Stimulated activated effector memory CD8-positive, alpha-beta T cell treated with anti-CD3 and anti-CD28 coated beads, Interleukin-12 subunit alpha, Interleukin-12 subunit beta, amount 100 ng/mL, for 72 hours (primary cell): ENCODE measurements at regions not wholly inside any gene's neighbourhood (a gene's known extent, or its start where the extent isn't known, plus 50 kb on each side); places are given as distances from the start of the nearest gene placed in this dataset.

ENCODE experiments used
- ATAC-seq: fragments of 150-1000 bp; cut with Tn5 transposase; 2 replicates; pipeline ENCODE4 v1.10.0; 2021
- DNase-seq, 2 donors: peaks; one replicate each; pipeline ENCODE4 v3.0.0; 2021 to 2022; ENCODE audit warnings: low spot score in 2 of 2
- H3K27ac Mint-ChIP-seq: one replicate; pipeline ENCODE4 v1.8.0; 2022; ENCODE audit warnings: mild to moderate bottlenecking, mixed read lengths
- H3K36me3 Mint-ChIP-seq: one replicate; pipeline ENCODE4 v1.8.0; 2022; ENCODE audit warnings: mild to moderate bottlenecking, mixed read lengths
- H3K4me1 Mint-ChIP-seq: one replicate; pipeline ENCODE4 v1.8.0; 2022; ENCODE audit warnings: mixed read lengths
- H3K4me3 Mint-ChIP-seq: one replicate; pipeline ENCODE4 v1.8.0; 2022; ENCODE audit warnings: mild to moderate bottlenecking, mixed read lengths
- H3K9me3 Mint-ChIP-seq: one replicate; pipeline ENCODE4 v1.8.0; 2022; ENCODE audit warnings: mixed read lengths

DNA sequence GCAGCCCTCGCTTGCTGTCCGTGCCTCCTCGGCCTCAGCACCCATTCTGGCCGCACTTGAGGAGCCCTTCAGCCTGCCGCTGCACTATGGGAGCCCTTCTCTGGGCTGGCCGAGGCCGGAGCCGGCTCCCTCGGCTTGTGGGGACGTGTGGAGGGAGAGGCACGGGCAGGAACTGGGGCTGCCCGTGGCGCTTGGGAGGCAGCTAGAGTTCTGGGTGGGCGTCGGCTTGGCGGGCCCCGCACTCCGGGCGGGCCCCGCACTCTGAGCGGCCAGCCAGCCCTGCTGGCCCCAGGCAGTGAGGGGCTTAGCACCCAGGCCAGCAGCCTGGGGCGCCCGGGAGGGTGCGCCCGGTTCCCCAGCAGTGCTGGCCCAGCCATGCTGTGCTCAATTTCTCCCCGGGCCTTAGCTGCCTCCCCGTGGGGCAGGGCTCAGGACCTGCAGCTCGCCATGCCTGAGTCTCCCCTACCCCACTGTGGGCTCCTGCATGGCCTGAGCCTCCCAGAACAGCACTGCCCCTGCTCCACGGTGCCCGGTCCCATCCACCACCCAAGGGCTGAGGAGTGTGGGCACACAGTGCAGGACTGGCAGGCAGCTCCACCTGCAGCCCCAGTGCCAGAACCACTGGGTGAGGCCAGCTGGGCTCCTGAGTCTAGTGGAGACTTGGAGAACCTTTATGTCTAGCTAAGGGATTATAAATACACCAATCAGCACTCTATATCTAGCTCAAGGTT lies 240.0 kb upstream of the PRR20A start:
- no peaks in the 10 kb centered on the region for H3K4me1 Mint-ChIP-seq
- H3K9me3 Mint-ChIP-seq: peaks cover 3% of the 10 kb centered on the region
- H3K36me3 Mint-ChIP-seq: no peaks in the 10 kb centered on the region
- DNase-seq (no peak), ATAC-seq (no peak)
- H3K27ac Mint-ChIP-seq: no peak overlapping the region
- H3K4me3 Mint-ChIP-seq: no peak overlapping the region

DNA sequence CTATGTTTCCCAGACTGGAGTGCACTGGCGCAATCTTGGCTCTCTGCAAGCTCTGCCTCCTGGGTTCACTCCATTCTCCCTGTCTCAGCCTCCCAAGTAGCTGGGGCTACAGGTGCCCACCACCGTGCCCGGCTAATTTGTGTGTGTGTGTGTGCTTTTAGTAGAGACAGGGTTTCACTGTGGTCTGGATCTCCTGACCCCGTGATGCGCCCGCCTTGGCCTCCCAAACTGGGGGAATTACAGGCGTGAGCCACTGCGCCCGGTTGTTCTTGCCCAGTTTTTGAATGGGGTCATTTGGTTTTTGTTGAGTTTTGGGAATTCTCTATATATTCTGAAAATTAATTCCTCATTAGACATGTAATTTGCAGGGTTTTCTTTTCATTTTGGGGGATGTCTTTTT lies 238.4 kb upstream of the PRR20A start:
- ATAC-seq (no peak), DNase-seq (no peak)
- Mint-ChIP-seq H3K4me3 (no peak overlapping the region), H3K27ac (no peak overlapping the region), H3K9me3 (no peaks in the 10 kb centered on the region), H3K4me1 (no peaks in the 10 kb centered on the region), H3K36me3 (no peaks in the 10 kb centered on the region)

DNA sequence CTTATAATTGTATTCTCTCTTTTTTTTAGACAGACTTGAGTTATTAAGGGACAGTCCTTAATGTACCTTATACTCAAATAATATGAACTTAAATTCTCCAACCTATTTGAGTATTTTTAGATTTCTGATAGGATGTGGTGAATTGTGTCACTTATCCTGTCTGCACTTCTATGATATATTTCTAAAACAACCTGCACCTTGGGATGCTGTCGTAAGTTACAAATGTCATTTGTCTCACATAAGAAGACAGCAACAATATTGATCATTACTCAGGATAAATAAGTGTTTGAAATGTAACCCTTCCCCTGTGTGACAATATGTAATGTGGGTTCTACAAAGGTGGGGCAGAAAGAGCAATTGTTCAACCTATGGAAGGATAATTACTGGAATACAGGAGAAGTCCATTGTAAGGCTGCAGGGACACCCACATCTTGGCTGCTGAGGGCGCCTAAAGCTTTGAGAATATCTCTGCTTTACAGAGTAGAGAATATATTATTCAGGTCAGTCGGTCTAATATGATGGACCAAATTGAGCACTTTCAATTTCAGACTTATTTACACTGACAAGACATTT lies 236.9 kb upstream of the PRR20A start:
- Mint-ChIP-seq H3K9me3 (peaks cover 5% of the 10 kb centered on the region), H3K4me1 (no peaks in the 10 kb centered on the region), H3K36me3 (no peaks in the 10 kb centered on the region), H3K27ac (no peak overlapping the region), H3K4me3 (no peak overlapping the region)
- no peak for ATAC-seq
- no peak for DNase-seq

DNA sequence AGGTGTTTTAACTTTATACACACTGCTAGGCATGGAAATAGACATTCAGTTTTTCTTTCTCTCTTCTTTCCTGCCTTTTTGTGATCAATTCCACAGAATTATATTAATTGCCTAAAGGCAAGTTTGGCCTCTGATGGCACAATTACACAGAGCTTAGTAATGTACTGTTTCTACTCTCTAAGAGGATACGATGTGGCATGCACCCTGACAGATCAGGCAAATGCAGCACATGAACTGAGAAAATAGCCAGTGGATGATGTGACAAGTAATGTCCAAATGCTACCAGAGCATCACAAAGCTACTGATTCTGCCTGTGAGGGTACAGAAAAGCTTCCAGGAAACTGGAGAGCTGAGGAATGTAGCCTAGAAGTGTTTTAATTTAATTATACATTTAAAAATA lies 233.8 kb upstream of the PRR20A start:
- peaks cover 5% of the 10 kb centered on the region for H3K9me3 Mint-ChIP-seq
- no peak overlapping the region for H3K4me3 Mint-ChIP-seq
- no peaks in the 10 kb centered on the region for H3K4me1 Mint-ChIP-seq
- ATAC-seq (no peak), DNase-seq (no peak)
- no peak overlapping the region for H3K27ac Mint-ChIP-seq
- H3K36me3 Mint-ChIP-seq: no peaks in the 10 kb centered on the region

DNA sequence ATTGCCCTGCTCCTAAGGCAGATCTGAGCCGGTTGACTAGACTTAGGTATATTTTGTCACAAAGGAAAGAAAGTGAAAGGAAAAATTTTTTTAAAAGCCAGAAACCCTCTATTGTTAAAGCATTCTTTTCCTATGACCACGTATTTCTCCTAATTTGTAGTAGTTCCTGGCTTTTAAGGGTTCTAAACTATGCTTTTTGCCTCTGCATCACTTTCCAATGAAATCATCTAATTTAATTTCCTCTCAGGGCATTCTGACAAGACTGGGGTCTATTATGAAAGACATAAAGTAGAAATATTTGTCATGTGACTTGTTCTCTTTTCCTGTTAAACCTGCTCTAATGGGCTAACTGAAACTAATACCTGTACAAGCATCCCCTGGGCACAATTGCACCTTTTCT lies 233.0 kb upstream of the PRR20A start:
- ATAC-seq: no peak
- DNase-seq: no peak
- no peaks in the 10 kb centered on the region for H3K36me3 Mint-ChIP-seq
- no peak overlapping the region for H3K27ac Mint-ChIP-seq
- no peaks in the 10 kb centered on the region for H3K4me1 Mint-ChIP-seq
- H3K9me3 Mint-ChIP-seq: peaks cover 5% of the 10 kb centered on the region
- H3K4me3 Mint-ChIP-seq: no peak overlapping the region

DNA sequence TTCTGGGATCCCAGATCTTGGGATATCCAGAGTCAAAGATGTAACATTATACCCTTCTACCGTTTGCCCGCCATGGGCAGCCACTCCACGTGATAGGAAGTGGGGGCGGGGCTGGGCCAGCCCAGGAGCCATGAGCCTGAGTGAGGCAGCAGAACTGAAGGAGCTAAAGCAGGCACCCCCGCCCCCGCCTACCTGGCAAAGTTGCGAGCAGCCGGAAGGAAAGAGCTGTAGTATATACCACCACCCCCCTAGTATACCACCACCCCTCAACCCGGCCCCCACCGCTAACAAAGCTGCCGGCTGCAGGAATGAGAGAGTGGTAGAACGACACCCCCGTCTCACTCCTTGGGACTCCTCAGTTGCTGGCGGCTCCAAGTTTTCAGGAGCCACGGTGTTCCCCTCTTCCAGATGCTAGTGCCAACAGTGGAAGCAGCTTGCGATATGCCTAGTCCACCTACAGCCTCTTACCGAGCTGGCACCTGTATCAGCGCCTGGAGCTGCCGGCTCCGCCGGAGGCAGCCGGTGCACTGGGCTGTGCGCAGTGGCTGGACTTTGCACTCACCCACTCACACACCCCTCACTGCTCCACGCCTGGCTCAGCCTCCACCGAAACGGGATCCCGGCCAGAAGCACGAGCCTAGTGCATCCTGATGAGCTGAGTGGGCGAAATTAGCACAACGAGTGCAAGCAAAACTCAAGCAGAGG lies 230.7 kb upstream of the PRR20A start:
- Mint-ChIP-seq H3K27ac (no peak overlapping the region), H3K9me3 (peaks cover 8% of the 10 kb centered on the region)
- ATAC-seq: no peak

DNA sequence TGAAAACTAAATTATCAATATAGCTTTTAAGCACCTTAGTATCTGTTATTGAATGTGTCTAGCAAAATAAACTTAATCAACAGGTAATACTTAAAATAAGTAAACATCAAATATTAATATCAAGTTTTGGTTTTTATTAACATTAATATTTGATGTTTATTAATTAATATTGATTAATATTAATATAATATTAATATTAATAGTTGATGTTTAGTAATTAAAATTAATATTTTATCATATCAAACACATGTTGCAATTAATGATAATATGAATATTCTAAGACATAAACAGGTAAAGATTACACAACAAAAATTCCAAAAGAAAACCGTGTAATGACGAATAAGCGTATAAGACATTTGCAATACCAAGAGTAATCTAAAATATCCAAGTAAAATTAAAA lies 222.8 kb upstream of the PRR20A start:
- H3K9me3 Mint-ChIP-seq: peaks cover 15% of the 10 kb centered on the region
- H3K27ac Mint-ChIP-seq: no peak overlapping the region

More for the DNA sequence above, 230.7 kb upstream of the PRR20A start:
- no peaks in the 10 kb centered on the region for H3K36me3 Mint-ChIP-seq
- no peak for DNase-seq
- no peak overlapping the region for H3K4me3 Mint-ChIP-seq
- H3K4me1 Mint-ChIP-seq: no peaks in the 10 kb centered on the region

DNA sequence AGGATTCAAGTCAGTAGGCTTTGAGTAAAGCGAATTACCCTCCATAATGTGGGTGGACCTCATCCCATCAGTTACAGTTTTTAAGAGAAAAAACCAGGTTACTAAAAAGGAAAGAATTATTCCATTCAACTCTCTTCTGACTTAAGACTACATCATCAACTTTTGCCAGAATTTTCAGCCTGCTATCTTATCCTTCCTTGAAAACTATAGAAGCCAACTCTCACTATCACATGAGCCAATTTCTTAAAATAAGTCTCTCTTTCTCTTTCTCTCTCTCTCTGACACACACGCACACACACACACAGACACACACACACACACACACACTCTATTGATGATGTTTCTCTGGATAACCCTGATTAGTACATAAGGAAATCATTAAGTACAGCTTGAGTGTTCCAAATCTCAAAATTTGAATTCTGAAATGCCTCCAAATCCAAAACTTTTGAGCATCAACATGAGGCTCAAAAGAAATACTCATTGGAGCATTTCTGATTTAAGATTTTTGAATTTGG lies 217.0 kb upstream of the PRR20A start:
- H3K4me1 Mint-ChIP-seq: no peaks in the 10 kb centered on the region
- H3K4me3 Mint-ChIP-seq: no peak overlapping the region
- no peak overlapping the region for H3K27ac Mint-ChIP-seq
- no peak for DNase-seq
- no peak for ATAC-seq
- no peaks in the 10 kb centered on the region for H3K36me3 Mint-ChIP-seq
- H3K9me3 Mint-ChIP-seq: peaks cover 15% of the 10 kb centered on the region

More for the DNA sequence above, 222.8 kb upstream of the PRR20A start:
- ATAC-seq: no peak
- no peak for DNase-seq
- Mint-ChIP-seq H3K4me1 (no peaks in the 10 kb centered on the region), H3K36me3 (no peaks in the 10 kb centered on the region), H3K4me3 (no peak overlapping the region)

DNA sequence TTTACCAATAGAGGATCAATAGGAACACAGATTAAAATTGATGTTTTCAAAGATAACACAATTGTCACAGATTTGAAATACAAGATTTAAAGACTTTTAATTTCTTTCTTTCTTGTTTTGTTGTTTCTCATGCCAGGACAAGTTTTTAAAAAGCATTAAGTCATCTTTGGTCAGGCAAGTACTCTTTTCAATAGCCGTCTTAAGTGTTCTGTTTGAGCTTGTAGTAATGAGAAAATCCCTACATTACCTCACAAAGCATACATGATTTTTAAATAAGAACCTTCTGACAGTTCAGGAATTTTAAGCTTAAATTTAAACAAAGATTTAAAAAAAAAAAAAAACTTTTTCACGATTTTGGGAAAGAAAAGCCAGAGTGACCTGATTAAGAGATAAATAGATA lies 216.3 kb upstream of the PRR20A start:
- Mint-ChIP-seq H3K9me3 (peaks cover 11% of the 10 kb centered on the region), H3K36me3 (no peaks in the 10 kb centered on the region), H3K4me1 (no peaks in the 10 kb centered on the region), H3K27ac (no peak overlapping the region), H3K4me3 (no peak overlapping the region)
- DNase-seq: no peak
- ATAC-seq: no peak

DNA sequence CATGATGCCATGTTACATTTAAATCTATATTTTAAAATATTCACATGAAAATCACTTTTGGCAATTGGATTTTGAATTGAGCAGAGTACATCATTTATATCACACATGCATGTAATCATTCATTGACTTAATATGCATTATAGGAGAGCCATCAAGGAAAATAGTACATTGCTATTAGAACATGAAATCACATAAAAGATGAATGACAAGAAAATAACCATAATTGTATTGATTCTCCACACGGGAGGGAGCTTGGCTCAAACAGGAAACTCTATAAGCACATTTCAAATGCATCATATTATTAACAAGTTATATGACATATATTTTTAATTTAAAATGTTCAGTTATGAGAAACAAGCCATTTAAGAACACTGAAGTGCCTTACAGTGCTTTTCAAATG lies 208.6 kb upstream of the PRR20A start:
- H3K27ac Mint-ChIP-seq: no peak overlapping the region
- no peak overlapping the region for H3K4me3 Mint-ChIP-seq
- no peaks in the 10 kb centered on the region for H3K36me3 Mint-ChIP-seq
- H3K4me1 Mint-ChIP-seq: no peaks in the 10 kb centered on the region
- DNase-seq: no peak
- ATAC-seq: no peak
- peaks cover 5% of the 10 kb centered on the region for H3K9me3 Mint-ChIP-seq

DNA sequence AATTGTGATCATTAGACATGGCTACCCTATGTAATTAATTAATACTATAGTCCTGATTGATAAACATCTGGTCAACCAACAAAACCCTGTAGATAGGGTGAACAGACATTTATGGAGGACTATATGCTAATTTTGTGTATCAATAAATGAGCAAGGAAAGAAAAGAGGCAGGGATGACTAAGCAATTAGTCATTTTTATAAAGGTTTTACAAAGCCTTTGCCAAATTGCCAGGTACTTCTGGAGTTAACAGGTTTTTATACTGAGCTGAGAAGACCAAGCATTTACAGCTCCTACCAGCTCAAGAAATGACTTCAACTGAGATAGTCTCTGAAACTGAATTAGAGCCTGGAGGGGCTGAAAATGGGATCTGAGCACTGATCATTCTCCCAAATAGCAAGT lies 186.8 kb upstream of the PRR20A start:
- DNase-seq (no peak), ATAC-seq (no peak)
- Mint-ChIP-seq H3K9me3 (peaks cover 6% of the 10 kb centered on the region), H3K4me1 (no peaks in the 10 kb centered on the region), H3K36me3 (no peaks in the 10 kb centered on the region), H3K27ac (no peak overlapping the region), H3K4me3 (no peak overlapping the region)

DNA sequence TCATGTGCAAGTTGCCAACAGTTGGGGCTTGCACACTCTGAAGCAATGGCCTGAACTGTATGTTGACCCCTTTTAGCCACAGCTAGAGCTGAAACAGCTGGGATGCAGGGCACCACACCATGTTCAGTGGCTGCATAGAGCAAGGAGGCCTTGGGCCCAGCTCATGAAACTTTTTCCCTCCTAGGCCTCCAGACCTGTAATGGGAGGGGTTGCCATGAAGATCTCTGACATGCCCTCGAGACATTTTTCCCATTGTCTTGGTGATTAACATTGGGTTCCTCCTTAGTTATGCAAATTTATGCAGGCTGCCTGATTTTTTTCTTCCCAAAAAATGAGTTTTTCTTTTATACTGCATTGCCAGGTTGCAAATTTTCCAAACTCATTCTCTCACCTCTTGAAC lies 165.1 kb upstream of the PRR20A start:
- no peak for ATAC-seq
- Mint-ChIP-seq H3K27ac (no peak overlapping the region), H3K9me3 (peaks cover 11% of the 10 kb centered on the region), H3K4me1 (no peaks in the 10 kb centered on the region), H3K4me3 (no peak overlapping the region), H3K36me3 (no peaks in the 10 kb centered on the region)
- no peak for DNase-seq

DNA sequence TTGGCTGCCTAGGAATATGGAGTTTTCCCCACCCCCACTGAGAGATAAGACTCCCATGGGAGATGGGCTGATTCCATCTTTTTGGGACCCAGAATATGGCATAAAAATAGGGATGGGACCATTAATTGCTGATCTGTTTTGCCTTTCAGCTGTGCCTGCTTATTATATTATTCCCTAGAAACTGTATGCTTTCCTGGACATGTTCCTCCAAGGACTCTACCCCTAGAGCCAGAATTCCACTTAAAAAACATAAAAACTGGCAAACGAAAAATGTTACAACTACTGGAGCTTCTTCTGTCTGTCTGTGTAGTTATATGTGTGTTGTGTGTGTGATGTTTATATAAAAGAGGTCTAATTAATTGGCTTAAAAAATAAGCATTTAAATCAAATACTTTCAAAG lies 159.9 kb upstream of the PRR20A start:
- no peak for ATAC-seq
- H3K4me3 Mint-ChIP-seq: no peak overlapping the region
- DNase-seq: no peak
- H3K27ac Mint-ChIP-seq: no peak overlapping the region
- no peaks in the 10 kb centered on the region for H3K36me3 Mint-ChIP-seq
- H3K9me3 Mint-ChIP-seq: peaks cover 9% of the 10 kb centered on the region
- H3K4me1 Mint-ChIP-seq: no peaks in the 10 kb centered on the region

DNA sequence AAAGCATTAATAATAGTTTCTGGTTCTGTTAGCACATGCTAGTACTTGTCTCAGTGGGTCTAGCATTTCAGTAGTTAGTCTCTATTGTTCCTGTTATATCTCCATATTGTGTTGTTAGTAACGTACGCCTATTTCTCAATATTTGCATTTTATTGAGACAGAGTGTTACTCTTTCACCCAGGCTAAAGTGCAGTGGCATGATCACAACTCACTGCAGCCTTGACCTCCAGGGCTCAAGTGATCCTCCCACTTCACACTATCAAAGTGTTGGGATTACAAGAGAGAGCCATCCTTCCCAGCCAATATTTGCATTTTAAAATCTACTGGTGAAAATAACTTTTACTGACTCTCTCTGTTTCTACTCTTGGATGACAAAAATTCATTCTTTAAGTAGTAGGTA lies 154.6 kb upstream of the PRR20A start:
- H3K27ac Mint-ChIP-seq: no peak overlapping the region
- H3K9me3 Mint-ChIP-seq: peaks cover 6% of the 10 kb centered on the region
- H3K4me1 Mint-ChIP-seq: no peaks in the 10 kb centered on the region
- no peaks in the 10 kb centered on the region for H3K36me3 Mint-ChIP-seq
- DNase-seq (no peak), ATAC-seq (no peak)
- no peak overlapping the region for H3K4me3 Mint-ChIP-seq

DNA sequence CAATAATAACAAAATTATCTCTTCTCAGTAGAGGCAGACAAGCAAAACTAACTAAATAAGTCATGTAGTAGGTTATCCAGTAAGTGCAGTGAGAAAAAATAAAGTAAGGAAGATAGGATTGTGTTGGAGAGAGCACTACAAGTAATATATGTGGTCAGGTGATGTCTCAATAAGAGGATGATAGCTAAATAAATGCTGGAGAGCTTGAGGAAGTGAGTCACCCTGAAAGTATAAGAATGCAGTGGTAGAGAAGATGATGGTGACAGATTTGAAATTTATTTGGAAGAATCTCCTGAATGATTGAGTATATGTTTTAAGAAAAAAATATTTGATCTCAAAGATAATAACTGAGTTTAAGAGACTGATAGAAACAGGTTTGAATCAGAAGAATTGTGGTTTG lies 152.2 kb upstream of the PRR20A start:
- Mint-ChIP-seq H3K27ac (no peak overlapping the region), H3K4me1 (no peaks in the 10 kb centered on the region), H3K36me3 (no peaks in the 10 kb centered on the region), H3K9me3 (peaks cover 6% of the 10 kb centered on the region), H3K4me3 (no peak overlapping the region)
- DNase-seq: no peak
- ATAC-seq: no peak

DNA sequence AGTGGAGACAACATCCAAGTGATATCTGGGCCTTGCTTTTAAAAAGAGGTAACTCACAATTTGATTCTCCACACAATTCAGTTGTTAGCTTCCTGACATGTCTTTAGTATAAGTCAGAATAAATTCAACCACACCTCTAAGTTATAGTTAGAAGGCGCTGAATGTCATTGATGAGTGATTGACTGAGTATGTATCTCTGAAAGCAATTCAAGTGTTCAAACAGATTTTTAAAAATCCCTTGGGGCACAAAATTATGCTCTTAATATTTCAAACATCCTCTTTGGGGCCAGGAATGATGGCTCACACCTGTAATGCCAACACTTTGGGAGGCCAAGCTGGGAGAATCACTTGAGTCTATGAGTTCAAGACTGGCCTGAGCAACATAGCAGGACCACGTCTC lies 137.0 kb upstream of the PRR20A start:
- H3K27ac Mint-ChIP-seq: no peak overlapping the region
- no peak for ATAC-seq

More for the DNA sequence above, 137.0 kb upstream of the PRR20A start:
- peaks cover 12% of the 10 kb centered on the region for H3K9me3 Mint-ChIP-seq
- H3K36me3 Mint-ChIP-seq: no peaks in the 10 kb centered on the region
- no peak overlapping the region for H3K4me3 Mint-ChIP-seq
- no peaks in the 10 kb centered on the region for H3K4me1 Mint-ChIP-seq
- DNase-seq: no peak
